HG03103 (cell line): ENCODE measurements at regions not wholly inside any gene's neighbourhood (a gene's known extent, or its start where the extent isn't known, plus 50 kb on each side); places are given as distances from the start of the nearest gene placed in this dataset.

ENCODE experiments used
- ATAC-seq: cut with Tn5 transposase; IDR thresholded peaks from one replicate; pipeline ENCODE4 v1.9.1; 2021; ENCODE audit warnings: low read depth; ENCODE audit not compliant: unreplicated experiment

DNA sequence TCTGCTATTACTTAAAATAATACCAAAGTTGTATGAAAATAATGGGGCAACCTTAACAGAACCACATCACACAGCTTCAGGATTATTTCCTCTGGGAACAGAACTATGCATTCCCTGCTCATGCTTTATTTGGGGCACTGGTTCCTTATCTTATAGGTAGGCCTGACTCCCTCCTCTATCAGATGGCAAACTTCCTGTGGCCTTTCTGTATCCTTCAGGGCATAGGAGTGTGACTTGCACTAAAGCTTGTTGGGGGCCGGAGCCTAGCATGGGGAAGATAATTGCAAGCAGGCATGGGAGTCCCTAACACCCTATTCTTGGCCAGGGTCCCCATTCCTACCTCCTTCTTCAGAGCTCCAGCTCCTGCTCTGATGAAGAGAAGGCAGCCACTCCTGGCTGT is 167.2 kb upstream of the SERTAD2 start:
- no peak for ATAC-seq

DNA sequence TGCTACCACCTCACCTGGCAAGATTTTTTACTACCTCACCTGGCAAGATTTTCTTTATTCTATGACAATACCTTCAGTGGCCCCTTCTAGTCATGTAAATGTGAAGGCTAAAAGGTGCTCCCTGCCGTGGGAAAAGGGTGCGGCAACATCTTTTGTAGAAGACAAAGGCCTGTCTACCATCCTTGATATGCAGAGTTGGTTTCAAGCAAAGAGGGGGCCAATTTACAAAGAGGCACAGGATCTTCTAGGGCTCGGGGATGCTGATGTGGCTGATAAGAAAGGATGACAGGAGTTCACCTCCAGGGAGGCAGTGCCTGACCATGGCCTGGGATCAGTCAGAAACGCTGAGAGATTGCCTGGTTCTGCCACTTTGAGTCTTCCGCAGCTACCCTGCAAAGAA is 165.4 kb upstream of the SLC1A4 start:
- ATAC-seq, result no peak

GRCh38 chr2:64825831-64826491 is 163.2 kb upstream of the SLC1A4 start:
- ATAC-seq, result no peak

DNA sequence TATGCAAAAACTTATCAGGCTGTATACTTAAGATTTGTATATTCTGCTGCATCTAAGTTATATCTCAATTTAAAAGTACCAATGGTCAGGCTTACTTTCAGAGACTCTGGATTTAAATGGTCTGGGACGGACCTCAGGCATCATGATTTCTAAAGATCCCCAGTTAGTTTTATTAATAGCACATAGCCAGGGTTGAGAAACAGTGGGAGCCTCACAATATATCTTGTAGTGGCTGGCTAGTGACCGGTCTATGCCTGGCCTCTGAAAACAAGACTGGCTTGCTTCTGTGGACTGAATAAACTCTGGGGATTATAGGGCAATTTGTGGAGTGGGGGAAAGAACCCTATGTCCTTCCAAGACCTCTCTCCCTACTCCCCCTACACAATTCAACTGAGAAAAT is 162.5 kb upstream of the SLC1A4 start:
- no peak for ATAC-seq

GRCh38 chr2:64828261-64828660 is 160.9 kb upstream of the SLC1A4 start:
- ATAC-seq, result no peak

DNA sequence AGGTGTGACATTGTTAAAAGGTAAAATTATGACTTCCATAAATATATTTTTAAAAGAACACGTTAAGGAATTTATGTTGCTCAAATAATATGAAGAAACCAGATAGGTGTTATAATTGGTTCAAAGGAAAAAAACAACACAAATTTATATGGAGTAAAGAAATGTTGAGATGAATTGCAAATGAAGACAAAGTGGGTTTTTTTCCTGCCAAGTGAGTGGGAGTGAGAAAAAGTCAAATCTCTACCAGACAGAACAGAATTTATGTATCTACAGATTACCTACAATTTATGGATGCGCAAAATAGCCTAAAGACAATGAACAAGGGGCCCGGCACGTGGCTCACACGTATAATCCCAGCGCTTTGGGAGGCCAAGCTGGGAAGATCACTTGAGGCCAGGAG is 159.7 kb upstream of the SLC1A4 start:
- ATAC-seq, result no peak

DNA sequence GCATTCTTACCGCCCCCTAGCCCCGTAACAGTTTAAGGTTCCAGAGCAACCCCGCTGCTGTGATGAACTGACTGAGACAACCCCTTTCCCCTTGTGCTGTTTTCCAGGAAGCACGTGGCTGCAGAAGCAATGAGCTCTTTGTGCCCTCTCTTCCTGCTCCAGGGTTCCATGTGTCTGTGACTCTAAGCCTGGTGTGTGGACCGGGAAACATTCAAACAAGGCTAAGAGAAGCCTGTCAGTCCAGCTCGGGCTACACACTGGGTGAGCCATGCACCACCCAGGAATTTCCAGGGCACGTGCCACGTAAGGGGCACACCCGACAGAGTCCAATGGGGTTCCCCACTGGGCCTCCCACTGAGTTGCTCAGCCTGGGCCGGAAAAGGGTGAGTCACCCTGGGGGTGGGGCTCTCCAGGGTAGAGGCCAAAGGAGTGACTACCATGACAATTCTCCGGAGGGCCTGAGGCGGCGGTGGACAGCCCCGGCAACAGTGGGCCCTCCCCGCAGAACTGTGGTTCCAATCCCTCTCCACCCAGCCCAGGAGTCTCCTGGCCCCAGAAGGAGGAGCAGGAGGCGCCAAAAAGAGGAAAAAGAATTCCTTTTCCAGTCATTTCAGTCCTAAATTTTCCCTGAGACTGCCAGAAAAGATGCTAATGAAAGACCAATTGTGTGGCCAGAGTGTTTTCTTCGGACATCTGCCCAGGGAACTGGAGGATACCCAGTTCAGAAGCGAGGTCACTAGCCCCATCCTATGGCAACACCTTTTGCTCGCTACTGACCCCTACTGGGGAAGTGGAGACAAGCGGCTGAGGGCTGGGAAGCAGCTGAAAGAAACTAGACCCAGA is 157.8 kb upstream of the SLC1A4 start:
- peak; percentile 73 for ATAC-seq

DNA sequence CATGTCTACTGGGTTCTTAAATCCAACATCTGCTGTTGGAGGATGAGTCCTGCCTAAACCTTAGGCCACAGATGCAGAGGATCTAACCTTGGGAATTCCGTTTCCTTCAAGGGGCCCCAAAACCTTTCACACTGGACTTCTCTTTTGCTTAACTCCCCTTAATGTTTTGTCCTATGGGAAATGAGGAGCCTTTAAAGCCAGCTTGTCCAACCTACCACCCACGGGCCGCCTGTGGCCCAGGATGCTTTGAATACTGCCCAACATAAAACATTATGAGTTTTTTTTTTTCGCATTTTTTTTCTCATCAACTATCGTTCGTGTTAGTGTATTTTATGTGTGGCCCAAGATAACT is 157.2 kb upstream of the SLC1A4 start:
- no peak for ATAC-seq

GRCh38 chr2:64832936-64833335 is 156.3 kb upstream of the SLC1A4 start:
- ATAC-seq, result no peak

DNA sequence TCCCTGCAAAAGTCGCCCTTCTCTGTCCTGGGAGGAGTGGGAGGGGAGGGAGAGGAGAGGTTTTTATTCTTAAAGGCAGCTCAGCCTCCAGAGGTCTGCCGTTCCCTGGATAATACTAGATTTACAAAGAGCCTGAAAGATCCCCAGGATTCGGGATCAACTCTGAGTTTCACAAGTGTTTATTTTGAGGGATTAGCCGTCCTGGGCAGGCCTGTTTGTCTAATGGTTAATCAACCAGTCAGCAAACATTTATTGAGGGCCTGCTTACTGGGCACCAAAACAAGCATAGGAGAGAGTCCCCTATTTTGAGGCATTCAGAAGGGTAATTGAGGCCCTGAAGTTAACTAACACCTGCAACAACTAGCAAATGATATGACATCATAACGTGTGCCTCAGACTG is 152.6 kb upstream of the SLC1A4 start:
- ATAC-seq, result no peak

DNA sequence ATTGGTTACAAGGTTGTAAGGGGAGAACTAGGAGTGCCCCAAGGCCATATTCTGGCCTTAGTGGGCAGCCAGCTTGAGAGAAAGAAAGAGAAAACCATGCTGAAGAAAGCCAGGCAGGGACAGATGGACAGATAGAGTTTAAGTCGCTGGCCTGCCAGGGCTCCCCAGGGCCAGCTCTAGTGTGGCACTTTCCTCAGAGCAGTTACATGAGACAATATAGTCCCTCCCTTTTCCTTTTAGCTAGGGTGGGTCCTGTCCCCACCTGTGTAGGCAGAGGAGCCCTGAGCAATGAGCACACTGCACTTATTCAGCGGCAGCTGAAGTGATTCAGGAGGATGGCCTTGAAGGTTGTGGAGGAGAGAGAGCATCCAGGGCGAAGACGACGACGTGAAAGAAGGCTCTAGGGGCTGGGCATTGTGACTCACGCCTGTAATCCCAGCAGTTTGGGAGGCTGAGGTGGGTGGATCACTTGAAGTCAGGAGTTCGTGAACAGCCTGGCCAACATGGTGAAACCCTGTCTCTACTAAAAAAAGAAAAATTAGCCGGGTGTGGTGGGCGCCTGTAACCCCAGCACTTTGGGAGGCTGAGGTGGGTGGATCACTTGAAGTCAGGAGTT is 152.0 kb upstream of the SLC1A4 start:
- no peak for ATAC-seq

- ATAC-seq, result no peak
These were observed 151.1 kb upstream of the SLC1A4 start for GRCh38 chr2:64837925-64838641.

DNA sequence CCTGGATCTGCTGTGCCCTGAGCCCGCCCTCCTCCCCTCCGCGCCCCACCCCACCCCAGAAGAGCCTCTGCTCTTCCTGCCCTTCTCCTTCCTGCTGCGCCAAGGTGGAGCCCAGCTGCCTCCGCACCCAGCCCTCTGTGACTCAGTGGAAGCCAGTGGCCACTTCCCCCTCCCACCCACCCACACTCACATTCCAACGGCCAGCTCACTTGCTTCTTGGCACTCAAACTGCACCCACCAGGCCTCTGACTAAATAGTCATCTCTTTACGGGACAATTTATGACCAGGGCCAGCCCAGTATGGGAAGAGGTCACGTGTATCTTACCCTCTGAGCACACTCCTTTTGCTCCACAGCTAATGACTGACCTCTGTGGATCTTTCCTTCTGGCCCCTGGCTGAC is 150.4 kb upstream of the SLC1A4 start:
- ATAC-seq, result no peak

- ATAC-seq, result peak; percentile 84
These were observed 149.4 kb upstream of the SLC1A4 start for GRCh38 chr2:64839844-64840243.

- no peak for ATAC-seq
These were observed 148.7 kb upstream of the SLC1A4 start for GRCh38 chr2:64840426-64840881.

- no peak for ATAC-seq
These were observed 147.7 kb upstream of the SLC1A4 start for GRCh38 chr2:64841461-64841860.

DNA sequence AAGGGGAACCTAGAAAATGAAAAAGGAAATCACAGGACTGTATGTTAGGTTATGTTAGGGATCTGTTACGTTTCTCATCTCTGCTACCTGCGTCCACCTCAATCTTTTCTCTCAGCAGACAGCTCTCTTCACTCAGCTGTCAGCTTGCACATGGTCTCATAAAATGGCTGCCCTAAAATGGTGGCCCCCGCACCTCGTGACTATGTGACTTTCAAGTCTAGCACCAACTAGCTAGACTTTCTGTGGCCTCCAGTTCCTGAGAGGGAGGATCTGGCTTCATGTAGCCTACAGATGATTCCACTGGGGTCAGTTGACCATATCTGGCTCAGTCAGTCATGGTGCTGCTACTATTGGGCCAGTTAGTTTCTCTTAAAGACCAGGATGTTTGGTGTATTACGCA is 147.2 kb upstream of the SLC1A4 start:
- ATAC-seq, result no peak

DNA sequence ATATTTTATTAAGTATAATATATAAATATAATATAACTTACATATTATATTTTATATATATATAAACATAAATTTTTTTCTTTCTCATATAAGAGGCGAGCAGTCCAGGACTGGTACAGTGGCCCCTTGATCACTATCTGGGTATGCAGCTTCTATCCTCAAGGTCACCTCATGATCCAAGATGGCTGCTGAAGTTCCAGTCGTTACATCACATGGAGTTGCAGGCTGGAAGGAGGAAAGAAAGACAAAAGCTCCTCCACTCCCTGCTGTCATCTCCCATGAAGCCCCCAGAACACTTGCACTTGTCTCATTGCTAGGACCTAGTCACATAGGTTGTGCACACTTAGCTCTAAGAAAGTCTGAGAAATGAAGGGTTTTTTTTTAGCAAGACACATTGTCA is 145.1 kb upstream of the SLC1A4 start:
- no peak for ATAC-seq

DNA sequence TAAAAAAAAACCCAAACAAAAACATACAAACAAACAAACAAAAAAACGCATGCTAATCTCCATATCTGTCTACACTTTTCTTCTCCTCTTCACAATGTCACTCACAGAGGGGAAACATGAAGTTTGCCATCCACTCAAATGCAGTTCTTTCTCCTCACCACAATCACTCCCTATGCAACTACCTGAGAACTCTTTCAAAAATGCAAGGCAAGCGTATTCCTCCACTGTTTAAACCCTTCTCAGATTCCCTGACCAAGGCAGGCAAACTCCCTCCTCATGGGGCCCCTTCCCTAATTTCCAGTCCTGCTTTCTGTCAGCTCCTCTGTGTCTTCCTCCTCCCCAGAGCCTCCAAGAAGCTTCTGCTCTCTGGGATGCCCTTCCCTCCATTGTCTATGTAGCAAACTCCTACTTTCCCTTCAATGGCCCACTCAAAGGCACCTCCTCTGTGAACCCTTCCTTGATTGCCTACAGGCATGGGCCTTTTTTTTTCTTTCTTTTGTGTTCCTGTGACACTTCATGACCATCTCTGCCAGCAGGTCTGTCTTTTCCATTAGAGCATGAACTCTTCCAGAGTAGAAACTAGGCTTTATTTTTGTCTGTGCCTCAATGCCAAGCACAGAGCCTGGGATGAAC is 143.8 kb upstream of the SLC1A4 start:
- ATAC-seq, result no peak

DNA sequence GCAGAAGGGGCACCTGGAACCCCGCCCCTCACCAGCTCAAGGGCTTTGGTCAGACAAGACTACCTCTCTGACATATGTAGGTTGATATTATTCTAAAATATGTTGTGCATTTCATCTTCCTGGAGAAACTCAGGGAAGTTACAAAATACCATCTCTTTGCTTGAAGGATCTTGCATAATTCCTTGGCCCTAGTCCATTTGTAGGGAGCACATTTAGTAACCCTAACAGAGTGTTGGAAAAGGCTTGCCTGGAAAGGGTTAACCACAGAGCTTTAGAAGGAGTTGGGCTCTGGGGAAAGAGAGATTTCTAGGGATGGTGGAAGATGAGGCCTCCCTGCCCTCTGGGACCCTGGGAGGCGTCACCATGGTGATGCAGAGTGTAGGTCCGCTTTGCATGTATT is 143.0 kb upstream of the SLC1A4 start:
- ATAC-seq, result no peak

- ATAC-seq, result no peak
These were observed 141.3 kb upstream of the SLC1A4 start for GRCh38 chr2:64847930-64848329.
